GM18499 (cell line): ENCODE measurements at regions not wholly inside any gene's neighbourhood (a gene's known extent, or its start where the extent isn't known, plus 50 kb on each side); places are given as distances from the start of the nearest gene placed in this dataset.

Experiments
- ATAC-seq: cut with Tn5 transposase; IDR thresholded peaks from one replicate; pipeline ENCODE4 v1.9.1; 2021; ENCODE audit warnings: moderate number of reproducible peaks; ENCODE audit not compliant: insufficient read depth, unreplicated experiment

GRCh38 chr1:82323144-82323841 is 522.6 kb downstream of the ADGRL2 start:
- no peak for ATAC-seq

- no peak for ATAC-seq
Observed at GRCh38 chr1:82321794-82322193, 521.1 kb downstream of the ADGRL2 start.

DNA sequence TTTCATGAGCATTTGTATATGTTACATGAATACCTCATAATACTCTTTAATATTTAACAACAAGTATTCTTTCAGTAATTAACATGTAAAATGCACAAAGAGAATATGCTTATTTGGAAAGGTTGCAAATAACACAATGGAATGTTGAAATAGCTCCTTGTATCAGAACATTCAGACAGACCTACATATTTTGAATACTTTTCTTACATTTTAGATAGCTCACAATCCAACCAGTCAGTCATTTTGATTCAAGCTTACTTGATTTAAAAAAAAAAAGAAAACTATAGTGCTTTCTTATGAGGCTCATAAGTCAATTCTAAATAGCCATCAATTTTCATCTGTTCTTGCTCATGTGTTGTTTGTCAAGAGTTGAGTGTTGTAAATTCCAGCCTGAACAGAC is 518.8 kb downstream of the ADGRL2 start:
- no peak for ATAC-seq

GRCh38 chr1:82318921-82319320 is 518.2 kb downstream of the ADGRL2 start:
- ATAC-seq, result no peak

DNA sequence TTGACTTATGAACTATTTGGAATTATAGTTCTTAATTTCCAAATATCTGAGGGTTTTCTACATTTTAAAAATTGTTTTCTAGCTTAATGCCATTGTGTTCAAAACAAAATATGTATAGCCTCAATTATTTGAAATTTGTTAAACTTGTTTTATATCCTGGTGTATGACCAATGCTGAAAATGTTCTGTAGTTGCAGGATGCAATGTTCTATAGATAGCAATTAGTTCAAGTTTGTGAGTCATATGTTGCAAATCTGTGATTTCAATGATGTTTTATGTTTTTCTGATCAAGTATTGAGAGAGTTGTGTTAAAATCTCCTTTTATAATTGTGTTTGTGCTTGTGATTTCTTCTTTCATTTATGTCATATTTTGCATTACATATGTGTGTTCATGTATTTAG is 517.5 kb downstream of the ADGRL2 start:
- ATAC-seq, result no peak

DNA sequence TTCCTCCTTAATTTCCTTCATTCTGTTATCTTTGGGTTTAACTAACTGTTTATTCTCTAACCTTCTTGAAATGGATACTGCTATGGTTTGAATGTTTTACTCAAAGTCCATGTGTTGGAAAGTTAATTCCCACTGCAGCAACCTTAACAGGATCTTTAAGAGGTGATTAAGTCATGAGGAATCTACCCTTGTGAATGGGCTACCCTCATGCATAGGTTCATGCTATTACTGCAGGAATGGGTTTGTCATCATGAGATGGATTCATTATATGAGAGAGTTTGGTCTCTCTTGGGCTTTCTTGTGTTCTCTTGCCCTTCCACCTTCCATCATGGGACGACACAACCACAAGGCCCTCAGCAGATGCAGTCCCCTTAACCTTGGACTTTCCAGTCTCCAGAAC is 516.9 kb downstream of the ADGRL2 start:
- no peak for ATAC-seq

DNA sequence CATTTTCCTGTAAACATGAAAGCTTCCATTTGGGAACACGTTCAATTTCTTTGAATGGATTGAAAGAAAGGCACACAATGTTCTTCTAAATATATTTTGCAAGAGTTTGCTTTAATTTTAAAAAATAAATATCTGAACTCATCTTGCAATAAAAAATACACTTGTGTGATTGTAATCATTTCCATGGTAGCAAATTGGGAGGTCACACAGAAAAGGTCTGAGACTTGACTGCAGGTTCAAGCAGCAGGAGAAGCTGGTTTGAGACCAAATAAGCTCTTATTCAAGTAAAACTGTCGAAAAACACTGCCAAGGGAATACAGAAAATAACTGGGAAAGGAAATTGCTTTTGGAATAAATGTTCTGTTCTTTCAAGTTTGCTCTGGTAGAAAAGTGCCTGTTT is 498.9 kb downstream of the ADGRL2 start:
- no peak for ATAC-seq

GRCh38 chr1:82299056-82299455 is 498.3 kb downstream of the ADGRL2 start:
- no peak for ATAC-seq

DNA sequence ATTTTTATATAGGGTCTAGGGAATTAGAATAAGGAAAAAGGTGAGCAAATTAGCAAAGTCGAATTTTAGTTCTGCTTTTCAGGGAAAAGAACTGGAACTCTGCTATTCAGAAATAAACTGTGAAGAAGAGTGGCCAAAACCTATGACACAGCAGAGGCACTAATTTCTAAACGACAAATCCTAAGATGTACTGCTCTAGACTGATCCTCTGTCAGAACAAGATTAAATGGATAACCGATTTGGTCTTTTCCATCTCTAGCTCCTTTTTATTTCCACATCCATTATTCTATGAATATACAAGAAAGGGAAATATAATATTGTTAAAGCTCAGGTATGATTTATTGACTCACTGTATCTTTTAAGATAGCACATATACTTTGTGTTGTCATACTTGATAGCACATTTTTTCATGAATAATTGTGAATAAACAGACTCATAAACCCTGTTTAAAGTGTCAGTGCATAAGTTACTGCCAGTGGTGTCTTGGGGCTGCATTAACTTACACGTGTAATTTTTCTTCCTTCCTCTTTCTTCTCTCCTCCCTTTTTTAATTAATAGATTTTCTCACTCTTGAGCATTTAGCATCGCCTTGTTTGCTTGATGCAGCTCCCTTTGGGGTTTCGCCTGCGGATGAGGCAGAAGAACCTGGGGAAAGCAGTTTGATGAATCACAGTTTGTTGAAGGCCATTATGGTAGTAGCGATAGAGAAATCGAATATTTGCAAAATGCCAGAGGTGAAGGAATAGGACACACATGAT is 496.6 kb downstream of the ADGRL2 start:
- no peak for ATAC-seq

- ATAC-seq, result no peak
Observed at GRCh38 chr1:82287556-82287955, 486.8 kb downstream of the ADGRL2 start.

- ATAC-seq, result no peak
Observed at GRCh38 chr1:82284213-82284612, 483.5 kb downstream of the ADGRL2 start.

DNA sequence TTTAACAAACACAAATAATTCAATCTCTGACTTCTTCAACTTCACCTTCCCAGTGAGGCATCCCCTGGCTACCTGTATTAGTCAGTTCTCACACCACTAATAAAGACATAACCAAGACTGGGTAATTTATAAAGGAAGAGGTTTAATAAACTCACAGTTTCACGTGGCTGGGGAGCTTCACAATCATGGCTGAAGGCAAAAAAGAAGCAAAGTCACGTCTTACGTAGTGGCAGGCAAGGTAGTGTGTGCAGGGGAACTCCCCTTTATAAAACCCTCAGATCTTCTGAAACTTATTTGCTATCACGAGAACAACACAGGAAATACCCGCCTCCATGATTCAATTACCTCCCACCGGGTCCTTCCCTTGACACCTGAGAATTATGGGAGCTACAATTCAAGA is 478.5 kb downstream of the ADGRL2 start:
- ATAC-seq, result peak; percentile 70

- no peak for ATAC-seq
Observed at GRCh38 chr1:82273816-82274215, 473.1 kb downstream of the ADGRL2 start.

GRCh38 chr1:82269431-82269830 is 468.7 kb downstream of the ADGRL2 start:
- no peak for ATAC-seq

DNA sequence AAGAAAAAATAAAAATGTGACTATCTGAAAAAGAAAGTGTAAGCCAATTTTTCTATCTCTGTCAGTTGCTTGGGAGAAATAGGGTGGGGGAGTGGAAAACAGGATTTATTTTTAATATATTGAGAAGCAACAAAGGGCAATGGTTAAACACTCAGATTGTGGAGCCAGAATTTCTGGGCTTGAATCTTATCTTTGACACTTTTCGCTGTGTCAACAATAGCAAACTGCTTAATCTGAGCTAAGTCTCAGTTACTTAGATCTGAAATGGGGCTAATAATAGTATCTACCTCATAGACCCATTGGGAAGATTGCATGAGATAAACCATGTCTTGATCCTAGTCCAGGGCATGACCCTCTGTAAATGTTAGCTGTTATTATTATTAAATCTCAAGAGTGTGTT is 468.1 kb downstream of the ADGRL2 start:
- ATAC-seq, result no peak

GRCh38 chr1:82266351-82266750 is 465.6 kb downstream of the ADGRL2 start:
- no peak for ATAC-seq

- ATAC-seq, result no peak
Observed at GRCh38 chr1:82265436-82265835, 464.7 kb downstream of the ADGRL2 start.

GRCh38 chr1:82264802-82265201 is 464.1 kb downstream of the ADGRL2 start:
- no peak for ATAC-seq

DNA sequence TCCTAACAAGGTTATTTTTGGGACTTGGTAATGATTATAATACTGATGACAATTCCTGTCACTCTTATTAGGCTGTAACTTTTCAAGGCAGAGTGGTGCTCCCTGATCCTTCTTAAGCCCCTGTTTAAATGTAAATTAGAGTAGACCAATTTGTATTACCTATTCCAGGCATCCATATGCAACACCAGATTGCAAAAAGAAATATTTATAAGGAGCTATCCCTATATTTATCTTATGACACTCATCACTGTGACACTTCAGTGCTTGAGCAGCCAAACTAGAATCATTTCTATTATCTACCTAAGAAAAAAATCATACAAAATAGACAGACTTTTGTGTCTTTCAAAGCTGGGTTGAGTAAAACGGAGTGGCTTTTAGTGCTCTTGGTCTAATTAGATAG is 462.7 kb downstream of the ADGRL2 start:
- no peak for ATAC-seq

GRCh38 chr1:82260666-82261065 is 459.9 kb downstream of the ADGRL2 start:
- ATAC-seq, result no peak

- ATAC-seq, result no peak
Observed at GRCh38 chr1:82260051-82260450, 459.3 kb downstream of the ADGRL2 start.

DNA sequence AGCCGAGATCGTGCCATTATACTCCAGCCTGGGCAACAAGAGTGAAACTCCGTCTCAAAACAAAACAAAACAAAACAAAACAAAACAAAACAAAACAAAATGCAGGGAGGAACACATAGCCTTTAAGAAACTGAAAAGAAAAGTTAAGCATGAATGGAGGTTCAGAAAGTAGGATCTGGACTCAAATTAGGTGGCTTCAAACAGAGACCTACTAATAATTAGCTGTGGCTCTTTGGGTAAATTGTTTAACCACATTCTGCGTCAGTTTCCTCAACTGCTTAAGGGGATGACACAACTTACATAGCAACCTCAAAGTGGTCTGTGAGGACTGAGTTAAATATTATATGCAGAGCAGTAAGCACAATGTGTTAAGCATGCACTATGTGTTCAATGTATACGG is 458.2 kb downstream of the ADGRL2 start:
- ATAC-seq, result no peak
